GM04504 (cell line): ENCODE measurements at regions not wholly inside any gene's neighbourhood (a gene's known extent, or its start where the extent isn't known, plus 50 kb on each side); places are given as distances from the start of the nearest gene placed in this dataset.
"Not testable (repeated sequence)": the region's sequence is repeated elsewhere in the genome, so short reads cannot be mapped to it uniquely, and the experiment has no call there.

Source experiments
- DNase-seq: peaks from one replicate; pipeline ENCODE4 v3.0.0-alpha.2; 2012; ENCODE audit warnings: low read depth

GRCh38 chr12:131458048-131458374, 252.9 kb upstream of the SFSWAP start:
- no peak for DNase-seq

GRCh38 chr12:131458931-131459772, 251.7 kb upstream of the SFSWAP start:
- DNase-seq = no peak

- no peak for DNase-seq
Measured at GRCh38 chr12:131459773-131460365, 251.0 kb upstream of the SFSWAP start.

- no peak for DNase-seq
Measured at GRCh38 chr12:131460520-131460919, 250.4 kb upstream of the SFSWAP start.

- no peak for DNase-seq
Measured at GRCh38 chr12:131461096-131461495, 249.8 kb upstream of the SFSWAP start.

GRCh38 chr12:131463174-131463573, 247.7 kb upstream of the SFSWAP start:
- no peak for DNase-seq

- no peak for DNase-seq
Measured at GRCh38 chr12:131464081-131464480, 246.8 kb upstream of the SFSWAP start.

- no peak for DNase-seq
Measured at GRCh38 chr12:131466306-131466705, 244.6 kb upstream of the SFSWAP start.

- DNase-seq = no peak
Measured at GRCh38 chr12:131466932-131467331, 244.0 kb upstream of the SFSWAP start.

- DNase-seq = no peak
Measured at GRCh38 chr12:131468206-131468605, 242.7 kb upstream of the SFSWAP start.

- DNase-seq = not testable (repeated sequence)
Measured at GRCh38 chr12:131469945-131470344, 240.9 kb upstream of the SFSWAP start.

- no peak for DNase-seq
Measured at GRCh38 chr12:131471271-131471905, 239.5 kb upstream of the SFSWAP start.

- DNase-seq = no peak
Measured at GRCh38 chr12:131471946-131472732, 238.8 kb upstream of the SFSWAP start.

GRCh38 chr12:131473261-131473660, 237.6 kb upstream of the SFSWAP start:
- no peak for DNase-seq

GRCh38 chr12:131473741-131474709, 236.9 kb upstream of the SFSWAP start:
- DNase-seq = no peak

- DNase-seq = not testable (repeated sequence)
Measured at GRCh38 chr12:131475012-131475411, 235.9 kb upstream of the SFSWAP start.

- DNase-seq = no peak
Measured at GRCh38 chr12:131477613-131478012, 233.3 kb upstream of the SFSWAP start.

GRCh38 chr12:131478468-131478867, 232.4 kb upstream of the SFSWAP start:
- DNase-seq = no peak

GRCh38 chr12:131482199-131482598, 228.7 kb upstream of the SFSWAP start:
- no peak for DNase-seq

GRCh38 chr12:131482686-131483085, 228.2 kb upstream of the SFSWAP start:
- no peak for DNase-seq
